GM18507 (cell line): ENCODE measurements at regions not wholly inside any gene's neighbourhood (a gene's known extent, or its start where the extent isn't known, plus 50 kb on each side); places are given as distances from the start of the nearest gene placed in this dataset.
"Not testable (repeated sequence)": the region's sequence is repeated elsewhere in the genome, so short reads cannot be mapped to it uniquely, and the experiment has no call there.

ENCODE experiments used
- DNase-seq: peaks from one replicate; pipeline ENCODE4 v3.0.0; 2011; ENCODE audit warnings: low read depth; ENCODE audit not compliant: insufficient read length; ENCODE audit errors: extremely low spot score
- FAIRE-seq: peaks from 2 replicates; lab custom pipeline; 2011; peaks lifted over from hg19 to GRCh38; lab: Jason Lieb, UNC

- no peak for FAIRE-seq
These were observed 327.7 kb downstream of the BMP4 start for GRCh38 chr14:53628732-53629430.

GRCh38 chr14:53628261-53628660 lies 328.4 kb downstream of the BMP4 start:
- no peak for DNase-seq
- no peak for FAIRE-seq

More at GRCh38 chr14:53628732-53629430, 327.7 kb downstream of the BMP4 start:
- DNase-seq: no peak

DNA sequence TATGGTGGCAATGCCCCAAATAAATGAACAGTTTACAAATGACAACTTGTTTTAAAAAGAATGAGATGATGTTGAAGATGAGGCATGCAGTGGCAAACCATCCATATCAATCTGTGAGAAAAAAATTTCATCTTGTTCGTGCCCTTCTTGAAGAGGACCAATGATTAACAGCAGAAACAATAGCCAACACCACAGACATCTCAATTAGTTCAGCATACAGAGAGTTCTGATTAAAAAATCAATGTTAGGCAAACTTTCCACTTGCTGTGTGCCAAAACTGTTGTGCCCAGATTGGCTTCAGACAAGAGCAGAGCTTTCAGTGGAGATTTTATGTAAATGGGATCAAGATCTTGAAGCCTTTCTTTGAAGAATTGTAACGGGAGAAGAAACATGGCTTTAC lies 329.9 kb downstream of the BMP4 start:
- FAIRE-seq: no peak
- no peak for DNase-seq

DNA sequence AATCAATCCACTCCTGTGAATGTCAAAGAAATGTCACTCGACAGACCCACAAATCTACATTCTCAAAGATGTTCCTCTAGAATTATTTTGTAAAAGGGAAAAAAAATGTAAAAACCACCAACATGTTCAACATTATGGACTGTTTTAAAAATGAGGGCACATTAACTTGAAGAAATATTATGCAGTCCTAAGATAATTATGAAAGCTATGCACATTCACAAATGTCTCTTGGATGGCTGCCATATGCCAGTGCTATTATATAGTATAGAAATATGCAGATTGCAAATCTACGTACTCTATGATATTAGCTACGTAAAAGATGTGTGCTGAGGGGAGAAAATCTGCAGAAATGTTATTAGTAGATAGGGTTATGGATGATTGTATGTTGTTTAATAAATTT lies 334.2 kb downstream of the BMP4 start:
- FAIRE-seq: no peak
- no peak for DNase-seq

- DNase-seq: no peak
- no peak for FAIRE-seq
These were observed 334.7 kb downstream of the BMP4 start for GRCh38 chr14:53621921-53622320.

DNA sequence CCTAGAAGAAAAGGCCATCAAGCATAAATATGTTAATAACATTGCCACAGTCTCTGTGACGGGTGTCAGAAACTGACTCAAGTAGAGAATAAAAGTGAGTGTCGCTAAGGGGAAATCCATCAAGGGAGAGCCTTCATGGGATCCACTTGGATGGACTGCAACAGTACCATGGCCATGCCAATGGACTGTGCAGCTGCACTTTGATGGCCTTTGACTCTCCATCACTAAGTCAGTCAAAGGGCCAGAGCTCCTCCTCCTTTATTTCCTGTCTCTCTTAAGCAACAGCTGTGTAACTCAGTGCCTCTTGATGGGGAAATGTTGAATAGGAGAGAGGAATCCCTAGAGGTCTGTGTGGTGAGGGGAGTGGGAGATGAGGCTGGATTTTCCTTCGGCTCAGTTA lies 335.2 kb downstream of the BMP4 start:
- FAIRE-seq (peak; percentile 71), DNase-seq (no peak)

- FAIRE-seq (peak; percentile 62), DNase-seq (no peak)
These were observed 335.7 kb downstream of the BMP4 start for GRCh38 chr14:53620890-53621289.

GRCh38 chr14:53620317-53620716 lies 336.3 kb downstream of the BMP4 start:
- FAIRE-seq: no peak
- DNase-seq: no peak

DNA sequence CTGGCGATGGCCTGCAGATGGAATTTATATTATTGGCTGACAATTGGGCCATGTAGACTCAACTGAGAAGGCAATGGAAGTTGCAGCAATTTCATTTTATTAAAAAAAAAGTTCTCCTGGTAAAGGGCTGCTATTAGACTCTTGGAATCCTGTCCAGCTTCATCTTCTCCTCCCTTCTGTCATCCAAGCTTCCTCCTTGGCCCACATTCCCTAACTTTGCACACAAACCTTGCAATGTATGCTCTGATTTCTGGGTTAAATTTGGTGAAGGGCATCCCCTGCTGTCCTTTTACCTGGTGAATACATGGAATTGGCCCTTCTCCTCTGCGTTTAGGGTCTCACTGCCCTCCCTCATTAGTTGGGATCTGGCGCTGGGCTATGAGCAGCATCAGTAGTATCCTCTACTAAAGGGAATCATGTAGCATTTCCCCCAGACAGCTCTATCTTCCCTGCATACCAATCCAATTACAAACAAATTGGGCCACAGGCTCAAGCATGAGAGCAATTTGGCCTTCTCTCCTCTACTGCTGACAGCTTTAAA lies 336.9 kb downstream of the BMP4 start:
- FAIRE-seq: no peak
- no peak for DNase-seq

GRCh38 chr14:53616536-53616935 lies 340.1 kb downstream of the BMP4 start:
- DNase-seq, FAIRE-seq: not testable (repeated sequence)

- no peak for DNase-seq
- FAIRE-seq: no peak
These were observed 341.4 kb downstream of the BMP4 start for GRCh38 chr14:53615252-53615651.

- FAIRE-seq (peak; percentile 98), DNase-seq (peak; percentile 65)
These were observed 343.0 kb downstream of the BMP4 start for GRCh38 chr14:53613404-53614253.

DNA sequence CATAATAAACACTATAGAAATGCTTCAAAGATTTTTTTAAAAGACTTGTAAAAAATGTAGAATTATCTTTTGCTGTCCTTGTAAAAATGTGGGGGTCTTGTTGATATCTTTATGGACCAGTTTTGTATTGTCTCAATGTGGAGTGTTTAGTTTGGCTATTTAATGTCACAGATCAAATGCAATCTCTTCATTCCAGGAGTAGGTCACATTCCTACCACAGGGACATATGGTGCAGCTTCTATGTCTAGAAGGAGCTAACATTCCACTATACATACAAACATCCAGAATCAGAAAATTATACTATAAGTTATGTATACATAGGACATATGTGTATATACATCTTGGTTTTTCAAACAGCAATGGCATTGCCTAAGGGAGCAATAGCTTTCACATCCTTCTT lies 345.7 kb downstream of the BMP4 start:
- FAIRE-seq (no peak), DNase-seq (no peak)

GRCh38 chr14:53609009-53609408 lies 347.6 kb downstream of the BMP4 start:
- DNase-seq (no peak), FAIRE-seq (no peak)

DNA sequence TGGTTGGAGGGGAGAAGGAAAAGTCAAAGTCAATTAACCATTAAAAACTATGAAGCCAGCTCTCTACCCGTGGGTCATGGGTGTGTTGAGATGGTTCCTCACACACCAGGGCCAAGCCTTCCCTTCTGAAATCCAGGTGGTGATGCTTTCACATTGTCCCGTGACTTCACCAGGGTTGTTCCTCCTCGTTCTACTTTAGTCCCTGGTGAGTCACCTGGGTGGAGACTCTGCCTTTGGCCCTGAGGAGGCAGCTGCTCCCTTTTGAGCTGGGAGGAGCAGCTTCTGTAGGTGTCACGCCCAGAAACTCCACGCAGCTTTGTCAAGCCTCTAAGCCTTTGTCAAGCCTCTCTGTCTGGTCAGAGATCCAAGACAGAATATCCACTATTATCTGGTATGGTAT lies 348.3 kb downstream of the BMP4 start:
- FAIRE-seq (peak; percentile 48), DNase-seq (no peak)

GRCh38 chr14:53606203-53606602 lies 350.4 kb downstream of the BMP4 start:
- FAIRE-seq (no peak), DNase-seq (no peak)

DNA sequence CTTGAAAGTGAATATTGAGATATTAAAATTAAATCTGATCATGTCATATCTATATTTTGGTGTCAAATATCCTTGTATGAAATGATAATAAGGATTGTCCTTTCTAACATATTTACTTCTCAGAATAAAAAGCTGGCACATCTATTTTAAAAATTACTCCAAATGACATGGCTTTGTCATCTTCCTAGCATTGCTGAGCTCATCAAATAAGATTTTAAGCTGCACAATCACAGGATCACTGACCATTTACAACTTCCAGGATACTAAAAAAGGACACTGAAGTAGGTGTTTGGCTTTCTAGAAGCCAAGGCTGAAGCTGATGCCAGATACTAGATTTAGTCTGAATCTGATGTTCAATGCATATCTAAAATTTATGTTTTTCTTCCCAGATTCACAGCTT lies 351.1 kb downstream of the BMP4 start:
- FAIRE-seq: no peak
- no peak for DNase-seq

- DNase-seq: no peak
These were observed 352.6 kb downstream of the BMP4 start for GRCh38 chr14:53603994-53604393.

DNA sequence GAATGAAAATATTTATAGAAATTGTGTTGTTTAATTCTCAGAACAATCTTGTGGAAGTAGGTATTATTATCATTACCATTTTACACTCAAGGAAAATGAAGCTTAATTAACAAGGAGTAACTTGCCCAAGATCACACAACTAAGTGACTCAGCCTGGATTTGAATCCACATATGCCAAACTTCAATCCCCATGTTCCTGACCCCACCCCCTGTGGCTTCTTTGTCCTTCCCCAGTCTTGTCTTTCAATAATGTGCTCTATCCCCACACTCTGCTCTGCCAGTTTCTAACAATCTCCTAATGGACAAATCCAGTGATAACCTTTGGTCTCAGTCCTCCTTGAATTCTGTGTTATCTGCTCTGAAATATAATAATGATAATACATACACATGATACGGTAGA lies 355.2 kb downstream of the BMP4 start:
- DNase-seq (no peak), FAIRE-seq (no peak)

More at GRCh38 chr14:53603994-53604393, 352.6 kb downstream of the BMP4 start:
- FAIRE-seq: peak; percentile 69

GRCh38 chr14:53599221-53599945 lies 357.2 kb downstream of the BMP4 start:
- FAIRE-seq (no peak), DNase-seq (no peak)
